HG03378 (cell line): ENCODE measurements at regions not wholly inside any gene's neighbourhood (a gene's known extent, or its start where the extent isn't known, plus 50 kb on each side); places are given as distances from the start of the nearest gene placed in this dataset.
A peak's percentile ranks its signal among the peaks of the same experiment; 100 is the strongest.
"Not testable (repeated sequence)": the region's sequence is repeated elsewhere in the genome, so short reads cannot be mapped to it uniquely, and the experiment has no call there.

Experiments
- ATAC-seq: cut with Tn5 transposase; IDR thresholded peaks from one replicate; pipeline ENCODE4 v1.9.1; 2021; ENCODE audit warnings: mild to moderate bottlenecking, moderate library complexity; ENCODE audit not compliant: unreplicated experiment

GRCh38 chr7:25069900-25070443, 55.1 kb downstream of the CYCS start:
- ATAC-seq: no peak

DNA sequence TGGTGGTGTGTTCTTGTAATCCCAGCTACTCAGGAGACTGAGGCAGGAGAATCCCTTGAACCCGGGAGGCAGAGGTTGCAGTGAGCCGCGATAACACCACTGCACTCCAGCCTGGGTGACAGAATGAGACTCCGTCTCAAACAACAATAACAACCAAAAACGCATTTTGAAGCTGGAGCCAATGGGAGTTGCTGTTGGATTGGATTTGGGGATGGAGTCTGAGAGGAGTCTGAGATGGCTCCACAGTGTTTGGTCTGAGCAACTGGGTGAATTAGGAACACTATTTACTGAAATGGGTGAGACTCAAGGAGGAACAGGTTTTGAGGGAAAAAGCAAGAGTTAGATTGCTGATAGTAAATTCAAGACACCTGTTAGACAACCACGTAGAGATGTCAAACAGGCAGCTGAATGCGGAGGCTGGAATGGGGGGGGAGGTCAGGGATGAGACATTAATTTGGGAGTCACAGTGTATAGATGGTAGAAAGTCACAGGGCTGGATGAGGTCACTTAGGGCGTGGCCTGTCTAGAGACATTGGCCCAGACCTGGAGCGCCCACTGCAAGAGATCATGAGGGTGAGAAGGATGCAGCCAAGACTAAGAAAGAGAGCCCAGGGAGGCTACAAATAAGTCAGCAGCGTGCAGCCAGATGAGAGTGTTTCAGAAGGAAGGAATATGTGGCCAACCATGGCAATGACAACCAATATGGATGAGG, 56.4 kb downstream of the CYCS start:
- no peak for ATAC-seq

- ATAC-seq: no peak
Measured at GRCh38 chr7:25067726-25068501, 57.1 kb downstream of the CYCS start.

- ATAC-seq: no peak
Measured at GRCh38 chr7:25066253-25066652, 58.8 kb downstream of the CYCS start.

DNA sequence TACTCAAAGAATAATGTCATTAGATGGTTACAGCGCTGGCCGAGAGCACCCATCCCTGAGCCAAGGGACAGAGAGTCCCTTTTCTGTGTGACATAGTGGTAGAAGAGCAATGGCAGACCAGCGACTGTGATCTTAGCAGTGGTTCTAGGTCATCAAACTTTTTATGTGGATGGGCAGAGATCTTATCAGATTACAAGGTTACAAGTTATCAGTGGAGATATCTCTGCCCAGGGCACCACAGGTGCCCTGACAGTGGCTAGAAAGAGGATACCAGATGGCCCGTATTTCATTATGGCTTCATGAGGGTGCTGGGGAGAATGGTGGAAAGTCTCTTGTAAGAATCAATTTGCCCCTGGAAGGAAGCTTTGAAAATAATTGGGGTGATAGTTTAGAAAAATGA, 62.7 kb downstream of the CYCS start:
- no peak for ATAC-seq

DNA sequence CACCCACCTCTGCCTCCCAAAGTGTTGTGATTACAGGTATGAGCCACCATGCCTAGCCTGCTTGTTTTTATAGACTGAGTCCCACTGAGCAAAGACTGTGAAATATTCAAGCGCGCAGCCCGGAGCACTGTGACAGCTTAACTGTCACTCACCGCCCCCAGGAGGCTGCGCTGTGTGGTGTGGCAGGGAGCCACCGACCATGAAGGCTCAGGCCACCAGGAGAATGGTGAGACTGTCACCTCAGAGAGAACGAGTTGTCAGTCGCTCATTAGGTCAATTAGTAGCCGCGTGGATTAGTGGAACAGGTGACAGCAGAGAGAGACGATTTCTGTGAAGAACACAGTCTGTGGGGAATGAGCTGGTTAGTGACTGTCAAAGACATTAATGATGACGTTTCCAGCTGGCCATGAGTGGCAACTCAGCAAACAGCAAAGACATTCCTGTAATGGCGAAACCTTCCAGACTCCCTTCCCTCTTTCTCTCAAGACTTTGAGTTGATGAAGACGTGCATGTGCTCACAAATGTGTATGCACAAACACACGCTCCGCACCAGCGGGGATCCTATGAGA, 64.5 kb downstream of the CYCS start:
- ATAC-seq: no peak

DNA sequence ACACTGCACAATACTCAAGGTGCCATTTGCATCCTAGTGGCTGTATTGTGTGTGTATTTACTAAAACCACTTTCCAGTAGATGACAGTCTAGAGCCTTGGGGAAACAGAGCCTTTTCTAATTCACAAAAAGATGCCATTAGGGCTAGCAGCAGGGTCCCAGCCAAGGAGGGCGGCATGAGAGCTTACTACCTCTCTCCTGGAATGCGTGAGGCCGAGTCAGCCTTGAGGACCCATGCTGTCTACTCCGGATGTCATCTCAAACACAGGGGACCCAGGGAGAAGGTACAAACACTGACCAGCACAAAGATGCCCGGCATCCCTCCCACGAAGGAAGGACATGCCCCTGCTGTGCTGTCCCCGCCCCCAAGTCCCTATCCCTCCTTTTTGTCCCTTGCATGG, 65.5 kb downstream of the CYCS start:
- no peak for ATAC-seq

DNA sequence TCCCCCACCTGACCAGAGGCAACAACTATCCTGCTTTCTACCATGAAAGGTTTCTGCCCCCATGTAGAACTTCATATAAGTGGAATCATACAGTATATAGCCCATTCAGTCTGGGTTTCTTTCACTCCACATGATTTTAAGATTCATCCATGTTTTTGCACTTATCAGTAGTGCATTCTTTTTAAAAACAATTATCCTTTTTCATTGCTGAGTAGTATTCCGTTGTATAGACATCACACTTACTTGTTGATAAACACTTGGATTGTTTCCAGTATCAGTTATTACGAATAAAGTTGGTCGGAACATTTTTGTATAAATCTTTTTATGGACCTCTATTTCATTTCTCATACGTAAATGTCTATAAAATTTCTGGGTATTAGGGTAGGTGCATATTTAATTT, 68.7 kb downstream of the CYCS start:
- ATAC-seq: no peak

GRCh38 chr7:25055520-25056220, 69.4 kb downstream of the CYCS start:
- ATAC-seq: no peak

GRCh38 chr7:25054819-25055519, 70.1 kb downstream of the CYCS start:
- ATAC-seq: no peak

GRCh38 chr7:25050223-25050622, 70.2 kb upstream of the OSBPL3 start:
- no peak for ATAC-seq

- ATAC-seq: no peak
Measured at GRCh38 chr7:25048444-25048834, 68.5 kb upstream of the OSBPL3 start.

GRCh38 chr7:25047571-25048443, 67.8 kb upstream of the OSBPL3 start:
- not testable (repeated sequence) for ATAC-seq

DNA sequence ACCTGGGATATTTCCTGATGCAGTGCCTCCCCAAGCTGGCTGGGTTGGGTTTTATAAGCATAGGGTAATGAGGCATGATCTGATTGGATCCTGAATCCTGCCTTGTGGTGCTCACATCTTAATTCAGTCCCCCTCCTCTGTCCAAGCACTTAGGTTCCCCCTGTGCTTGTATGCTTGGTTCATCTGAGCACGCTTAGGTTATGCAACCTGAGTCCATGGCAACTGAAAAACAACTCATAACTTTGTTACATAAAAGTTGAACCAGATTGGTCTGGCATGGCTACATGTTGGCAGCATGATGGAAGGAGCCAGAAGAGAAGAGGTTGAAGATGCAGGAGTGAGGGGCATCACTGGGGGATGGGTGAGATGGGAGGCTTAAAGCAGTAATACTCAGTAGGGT, 57.3 kb upstream of the OSBPL3 start:
- no peak for ATAC-seq

- ATAC-seq: no peak
Measured at GRCh38 chr7:25035274-25035673, 55.3 kb upstream of the OSBPL3 start.

DNA sequence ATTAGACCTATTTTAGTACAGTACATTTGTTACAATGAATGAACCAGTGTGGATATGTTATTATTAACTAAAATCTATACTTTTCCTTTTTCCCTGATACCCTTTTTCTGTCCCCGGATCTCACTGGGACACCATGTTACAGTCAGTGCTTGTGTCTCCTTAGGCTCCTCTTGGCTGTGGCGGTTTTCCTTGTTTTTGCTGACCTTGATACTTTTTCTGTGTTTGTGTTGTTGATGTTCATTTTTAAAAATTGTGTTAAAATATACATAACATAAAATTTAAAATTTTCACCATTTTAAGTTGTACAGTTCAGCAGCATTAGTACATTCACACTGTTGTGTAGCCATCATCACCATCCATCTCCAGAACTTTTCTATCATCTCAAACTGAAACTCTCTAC, 54.2 kb upstream of the OSBPL3 start:
- no peak for ATAC-seq

GRCh38 chr7:25032774-25033743, 53.1 kb upstream of the OSBPL3 start:
- ATAC-seq: no peak

GRCh38 chr7:25031432-25031831, 51.5 kb upstream of the OSBPL3 start:
- ATAC-seq: peak; percentile 26

- ATAC-seq: peak; percentile 85
Measured at GRCh38 chr7:25031007-25031406, 51.0 kb upstream of the OSBPL3 start.
